NCI-H1048 (cell line): ENCODE measurements at regions not wholly inside any gene's neighbourhood (a gene's known extent, or its start where the extent isn't known, plus 50 kb on each side); places are given as distances from the start of the nearest gene placed in this dataset.
"Not testable (repeated sequence)": the region's sequence is repeated elsewhere in the genome, so short reads cannot be mapped to it uniquely, and the experiment has no call there.

Source experiments
- DNase-seq: peaks from one replicate; lab custom pipeline; 2025; lab: John Stamatoyannopoulos, UW

- DNase-seq = no peak
Observed at GRCh38 chr5:99441235-99441634, 512.4 kb upstream of the CHD1 start.

- no peak for DNase-seq
Observed at GRCh38 chr5:99438619-99439018, 509.8 kb upstream of the CHD1 start.

- no peak for DNase-seq
Observed at GRCh38 chr5:99437986-99438385, 509.2 kb upstream of the CHD1 start.

GRCh38 chr5:99423396-99423795, 494.6 kb upstream of the CHD1 start:
- not testable (repeated sequence) for DNase-seq

GRCh38 chr5:99418640-99419039, 489.8 kb upstream of the CHD1 start:
- DNase-seq = not testable (repeated sequence)

GRCh38 chr5:99410386-99410785, 481.6 kb upstream of the CHD1 start:
- not testable (repeated sequence) for DNase-seq

- DNase-seq = not testable (repeated sequence)
Observed at GRCh38 chr5:99404764-99405302, 476.0 kb upstream of the CHD1 start.

- DNase-seq = not testable (repeated sequence)
Observed at GRCh38 chr5:99400571-99400970, 471.8 kb upstream of the CHD1 start.

GRCh38 chr5:99398976-99399375, 470.2 kb upstream of the CHD1 start:
- DNase-seq = no peak

- no peak for DNase-seq
Observed at GRCh38 chr5:99386406-99387077, 457.7 kb upstream of the CHD1 start.

GRCh38 chr5:99379187-99379586, 450.4 kb upstream of the CHD1 start:
- no peak for DNase-seq

GRCh38 chr5:99378443-99378842, 449.6 kb upstream of the CHD1 start:
- no peak for DNase-seq

GRCh38 chr5:99369797-99370593, 441.2 kb upstream of the CHD1 start:
- no peak for DNase-seq

GRCh38 chr5:99368726-99369125, 439.9 kb upstream of the CHD1 start:
- DNase-seq = no peak

GRCh38 chr5:99355881-99356280, 427.1 kb upstream of the CHD1 start:
- DNase-seq = no peak

- DNase-seq = no peak
Observed at GRCh38 chr5:99349787-99350186, 421.0 kb upstream of the CHD1 start.

GRCh38 chr5:99348597-99348996, 419.8 kb upstream of the CHD1 start:
- no peak for DNase-seq

GRCh38 chr5:99339758-99340157, 411.0 kb upstream of the CHD1 start:
- not testable (repeated sequence) for DNase-seq

- DNase-seq = no peak
Observed at GRCh38 chr5:99334936-99335335, 406.1 kb upstream of the CHD1 start.

GRCh38 chr5:99331061-99331460, 402.3 kb upstream of the CHD1 start:
- DNase-seq = no peak

- no peak for DNase-seq
Observed at GRCh38 chr5:99320436-99320835, 391.6 kb upstream of the CHD1 start.

- DNase-seq = no peak
Observed at GRCh38 chr5:99317136-99317535, 388.3 kb upstream of the CHD1 start.

- DNase-seq = no peak
Observed at GRCh38 chr5:99316484-99316883, 387.7 kb upstream of the CHD1 start.
